Endothelial cell of hepatic sinusoid (primary cell): ENCODE measurements at regions not wholly inside any gene's neighbourhood (a gene's known extent, or its start where the extent isn't known, plus 50 kb on each side); places are given as distances from the start of the nearest gene placed in this dataset.

Source experiments
- in situ Hi-C: cut with HindIII; loops from 2 replicates; pipeline ENCODE4 v1.10.0; 2017; ENCODE audit warnings: low sequenced_read_pairs

DNA sequence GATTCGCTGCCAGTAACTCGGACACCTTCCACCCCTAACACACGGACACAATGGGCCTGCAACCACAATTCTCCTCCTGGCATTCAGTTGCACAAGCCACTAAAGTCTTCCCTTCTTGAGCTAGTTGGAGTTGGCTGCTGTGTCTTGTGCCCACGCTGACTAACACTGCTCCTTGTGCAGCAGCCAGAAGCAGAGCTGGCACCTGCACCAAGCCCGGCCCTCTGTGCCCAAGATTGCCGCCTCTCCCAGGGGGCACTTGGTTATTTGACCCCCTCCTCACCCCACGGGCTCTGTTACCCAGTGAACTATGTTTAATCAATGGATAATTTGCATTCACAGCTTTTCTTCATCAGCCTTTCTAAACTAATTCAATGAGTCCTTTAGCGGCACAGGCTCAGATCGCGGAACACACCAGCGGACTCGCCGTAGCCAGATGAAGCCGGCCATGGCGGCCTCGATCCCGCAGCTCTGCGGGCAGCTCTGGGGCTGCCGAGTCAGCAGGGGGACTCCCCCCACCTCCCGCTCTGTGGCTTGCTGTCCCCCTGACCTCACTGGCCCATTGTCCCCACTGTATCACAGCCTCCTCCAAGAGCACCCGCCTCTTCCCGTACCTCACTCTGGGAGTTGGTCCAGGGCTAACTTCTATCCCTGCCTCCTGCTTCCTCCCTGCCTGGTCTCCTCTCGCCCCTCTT lies 94.8 kb upstream of the AFDN start:
- in situ Hi-C loops: no loop called here

- in situ Hi-C loops: no loop called here
These were observed 92.7 kb upstream of the AFDN start for GRCh38 chr6:167733740-167734661.

- in situ Hi-C loops: no loop called here
These were observed 92.0 kb upstream of the AFDN start for GRCh38 chr6:167734662-167735083.

DNA sequence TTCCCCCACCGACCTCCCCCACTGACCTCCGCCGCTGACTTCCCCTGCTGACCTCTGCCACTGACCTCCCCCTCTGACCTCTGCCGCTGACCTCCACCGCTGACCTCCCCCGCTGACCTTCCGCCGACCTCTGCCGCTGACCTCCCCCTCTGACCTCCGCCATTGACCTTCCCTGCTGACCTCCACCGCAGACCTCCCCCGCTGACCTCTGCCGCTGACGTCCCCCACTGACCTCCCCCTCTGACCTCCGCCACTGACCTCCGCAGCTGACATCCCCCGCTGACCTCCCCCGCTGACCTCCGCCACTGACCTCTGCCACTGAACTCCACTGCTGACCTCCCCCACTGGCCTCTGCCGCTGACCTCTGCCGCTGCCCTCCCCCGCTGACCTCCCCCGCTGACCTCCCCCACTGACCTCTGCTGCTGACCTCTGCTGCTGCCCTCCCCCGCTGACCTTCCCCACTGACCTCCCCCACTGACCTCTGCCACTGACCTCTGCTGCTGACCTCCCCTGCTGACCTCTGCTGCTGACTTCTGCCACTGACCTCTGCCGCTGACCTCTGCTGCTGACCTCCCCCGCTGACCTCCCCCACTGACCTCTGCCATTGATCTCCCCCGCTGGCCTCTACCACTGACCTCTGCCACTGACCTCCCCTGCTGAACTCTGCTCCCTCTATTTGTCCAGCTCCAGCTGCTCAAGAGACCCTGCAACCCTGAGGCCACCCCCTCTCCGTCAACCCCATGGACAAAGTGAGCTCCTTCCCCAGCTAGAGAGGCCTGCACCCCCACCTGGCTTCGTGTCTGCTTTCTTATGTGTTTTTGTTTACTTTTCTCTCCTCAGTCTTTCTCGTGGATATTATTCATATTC lies 91.4 kb upstream of the AFDN start:
- in situ Hi-C loops: no loop called here

- in situ Hi-C loops: no loop called here
These were observed 90.8 kb upstream of the AFDN start for GRCh38 chr6:167735951-167736288.

- in situ Hi-C loops: no loop called here
These were observed 90.1 kb upstream of the AFDN start for GRCh38 chr6:167736486-167737204.

- in situ Hi-C loops: no loop called here
These were observed 89.4 kb upstream of the AFDN start for GRCh38 chr6:167737205-167737830.

GRCh38 chr6:167738386-167738785 lies 88.3 kb upstream of the AFDN start:
- in situ Hi-C loops: no loop called here

DNA sequence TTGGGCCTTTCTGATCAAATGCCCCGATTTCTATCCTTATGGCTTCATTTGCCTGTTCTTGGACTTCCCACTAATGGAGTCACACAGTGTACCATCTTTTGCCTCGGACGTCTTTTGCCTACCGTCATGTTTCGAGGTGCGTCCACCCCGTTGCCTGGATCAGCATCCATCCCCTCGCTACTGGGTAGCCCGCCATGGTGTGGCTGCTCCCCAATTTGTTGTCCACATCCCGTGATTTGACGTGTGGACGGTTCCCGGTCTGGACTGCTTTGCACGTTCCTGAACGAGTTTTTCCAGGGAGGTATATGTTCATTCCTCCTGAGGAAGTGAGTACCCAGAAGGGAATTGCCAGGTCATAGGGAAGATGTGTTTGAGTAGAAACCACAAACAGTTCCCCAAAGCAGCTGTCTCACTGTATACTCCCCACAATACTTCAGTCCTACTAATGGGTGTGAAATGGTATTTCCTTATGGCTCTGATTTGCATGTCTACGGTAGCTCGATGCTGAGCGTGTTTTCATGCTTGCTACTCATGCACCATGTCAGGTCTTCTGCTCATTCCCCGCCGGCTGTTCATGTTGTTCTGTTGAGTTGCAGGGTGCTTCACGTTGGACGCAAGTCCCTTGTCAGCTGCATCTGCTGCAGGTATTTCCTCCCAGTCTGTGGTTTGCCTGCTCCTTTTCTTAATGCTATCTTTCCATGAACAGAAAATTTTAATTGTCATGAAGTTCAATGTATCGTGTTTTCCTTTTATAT lies 86.8 kb upstream of the AFDN start:
- in situ Hi-C loops: no loop called here

- in situ Hi-C loops: no loop called here
These were observed 83.9 kb upstream of the AFDN start for GRCh38 chr6:167742719-167743303.

- in situ Hi-C loops: no loop called here
These were observed 81.7 kb upstream of the AFDN start for GRCh38 chr6:167744681-167745669.

- in situ Hi-C loops: no loop called here
These were observed 80.9 kb upstream of the AFDN start for GRCh38 chr6:167745670-167746389.

GRCh38 chr6:167746390-167746907 lies 80.3 kb upstream of the AFDN start:
- in situ Hi-C loops: no loop called here

- in situ Hi-C loops: no loop called here
These were observed 79.7 kb upstream of the AFDN start for GRCh38 chr6:167746975-167747374.

GRCh38 chr6:167747645-167748044 lies 79.1 kb upstream of the AFDN start:
- in situ Hi-C loops: no loop called here

GRCh38 chr6:167748046-167748445 lies 78.7 kb upstream of the AFDN start:
- in situ Hi-C loops: no loop called here
